Islet precursor cell (in vitro differentiated cells): ENCODE measurements at regions not wholly inside any gene's neighbourhood (a gene's known extent, or its start where the extent isn't known, plus 50 kb on each side); places are given as distances from the start of the nearest gene placed in this dataset.
"Not testable (repeated sequence)": the region's sequence is repeated elsewhere in the genome, so short reads cannot be mapped to it uniquely, and the experiment has no call there.

ENCODE experiments used
- DNase-seq: peaks from one replicate; pipeline ENCODE4 v3.0.0-alpha.2; 2018

- no peak for DNase-seq
Measured at GRCh38 chr7:116384936-116385635, 114.5 kb upstream of the CAV2 start.

GRCh38 chr7:116386674-116387073 is 112.9 kb upstream of the CAV2 start:
- DNase-seq, result no peak

- no peak for DNase-seq
Measured at GRCh38 chr7:116390363-116390762, 109.2 kb upstream of the CAV2 start.

- no peak for DNase-seq
Measured at GRCh38 chr7:116392806-116393205, 106.7 kb upstream of the CAV2 start.

- DNase-seq, result no peak
Measured at GRCh38 chr7:116393654-116394053, 105.9 kb upstream of the CAV2 start.

- DNase-seq, result no peak
Measured at GRCh38 chr7:116394106-116394505, 105.4 kb upstream of the CAV2 start.

GRCh38 chr7:116395141-116395791 is 104.3 kb upstream of the CAV2 start:
- peak; percentile 93 for DNase-seq

GRCh38 chr7:116398672-116399071 is 100.9 kb upstream of the CAV2 start:
- DNase-seq, result no peak

- DNase-seq, result peak; percentile 57
Measured at GRCh38 chr7:116399819-116400218, 99.7 kb upstream of the CAV2 start.

GRCh38 chr7:116400522-116400921 is 99.0 kb upstream of the CAV2 start:
- DNase-seq, result no peak

GRCh38 chr7:116401711-116402110 is 97.8 kb upstream of the CAV2 start:
- DNase-seq, result no peak

GRCh38 chr7:116403265-116403664 is 96.3 kb upstream of the CAV2 start:
- DNase-seq, result no peak

GRCh38 chr7:116404389-116404788 is 95.1 kb upstream of the CAV2 start:
- no peak for DNase-seq

GRCh38 chr7:116405810-116406209 is 93.7 kb upstream of the CAV2 start:
- DNase-seq, result no peak

- no peak for DNase-seq
Measured at GRCh38 chr7:116407165-116407564, 92.4 kb upstream of the CAV2 start.

GRCh38 chr7:116408166-116408565 is 91.4 kb upstream of the CAV2 start:
- DNase-seq, result no peak

GRCh38 chr7:116408831-116409453 is 90.6 kb upstream of the CAV2 start:
- not testable (repeated sequence) for DNase-seq

- not testable (repeated sequence) for DNase-seq
Measured at GRCh38 chr7:116410694-116411093, 88.8 kb upstream of the CAV2 start.

GRCh38 chr7:116417593-116418345 is 81.8 kb upstream of the CAV2 start:
- peak; percentile 81 for DNase-seq

GRCh38 chr7:116418524-116418923 is 81.0 kb upstream of the CAV2 start:
- DNase-seq, result no peak

- no peak for DNase-seq
Measured at GRCh38 chr7:116420003-116420402, 79.5 kb upstream of the CAV2 start.

GRCh38 chr7:116421298-116421697 is 78.2 kb upstream of the CAV2 start:
- DNase-seq, result no peak

GRCh38 chr7:116422683-116423082 is 76.9 kb upstream of the CAV2 start:
- no peak for DNase-seq

GRCh38 chr7:116423499-116423898 is 76.0 kb upstream of the CAV2 start:
- no peak for DNase-seq
